GM23248 (cell line): ENCODE measurements at regions not wholly inside any gene's neighbourhood (a gene's known extent, or its start where the extent isn't known, plus 50 kb on each side); places are given as distances from the start of the nearest gene placed in this dataset.

Source experiments
- DNase-seq: peaks from one replicate; pipeline ENCODE4 v3.0.0-alpha.2; 2015
- H2AFZ ChIP-seq: fragments of 200-600 bp; sonication (generic); 2 replicates; pipeline ENCODE4 v1.6.1; 2016; ENCODE audit warnings: antibody characterized with exemption
- H3F3A ChIP-seq: fragments of 200-600 bp; sonication (generic); 2 replicates; pipeline ENCODE4 v1.6.1; 2016; ENCODE audit warnings: mild to moderate bottlenecking, antibody characterized with exemption, mixed run types; ENCODE audit not compliant: insufficient read depth
- H3K27ac ChIP-seq: fragments of 200-600 bp; sonication (generic); 2 replicates; pipeline ENCODE4 v1.5.1; 2016; ENCODE audit warnings: mild to moderate bottlenecking
- H3K27me3 ChIP-seq: fragments of 200-600 bp; sonication (generic); replicated peaks from 2 replicates; pipeline ENCODE4 v1.6.1; 2016; ENCODE audit warnings: mild to moderate bottlenecking; ENCODE audit not compliant: insufficient read depth
- H3K36me3 ChIP-seq: fragments of 200-600 bp; sonication (generic); 2 replicates; pipeline ENCODE4 v1.6.1; 2016; ENCODE audit warnings: low read depth, mild to moderate bottlenecking
- H3K4me1 ChIP-seq: fragments of 200-600 bp; sonication (generic); 2 replicates; pipeline ENCODE4 v1.6.1; 2016; ENCODE audit warnings: mild to moderate bottlenecking; ENCODE audit not compliant: insufficient read depth
- H3K4me2 ChIP-seq: fragments of 200-600 bp; sonication (generic); one replicate; pipeline ENCODE4 v1.6.1; 2016; ENCODE audit warnings: mild to moderate bottlenecking; ENCODE audit not compliant: unreplicated experiment
- H3K4me3 ChIP-seq: fragments of 200-600 bp; sonication (generic); 2 replicates; pipeline ENCODE4 v1.5.1; 2016; ENCODE audit warnings: mild to moderate bottlenecking
- H3K79me2 ChIP-seq: fragments of 200-600 bp; sonication (generic); 2 replicates; pipeline ENCODE4 v1.6.1; 2016; ENCODE audit warnings: mild to moderate bottlenecking; ENCODE audit not compliant: insufficient read depth
- H3K9ac ChIP-seq: fragments of 200-600 bp; sonication (generic); 2 replicates; pipeline ENCODE4 v1.6.1; 2016; ENCODE audit warnings: mild to moderate bottlenecking
- H3K9me2 ChIP-seq: fragments of 200-600 bp; sonication (generic); 2 replicates; pipeline ENCODE4 v1.6.1; 2016; ENCODE audit warnings: mixed run types, mild to moderate bottlenecking, moderate library complexity; ENCODE audit not compliant: insufficient read depth
- H3K9me3 ChIP-seq: fragments of 200-600 bp; sonication (generic); one replicate; pipeline ENCODE4 v1.6.1; 2017; ENCODE audit warnings: low read depth
- H4K20me1 ChIP-seq: fragments of 200-600 bp; sonication (generic); 2 replicates; pipeline ENCODE4 v1.6.0; 2016; ENCODE audit not compliant: insufficient read depth
- EZH2 ChIP-seq: fragments of 200-600 bp; sonication (generic); IDR thresholded peaks from 2 replicates; pipeline ENCODE4 v1.6.1; 2018; ENCODE audit warnings: antibody characterized with exemption, mild to moderate bottlenecking; ENCODE audit not compliant: insufficient read depth, poor library complexity, severe bottlenecking
- EZH2phosphoT487 ChIP-seq: fragments of 200-600 bp; sonication (generic); IDR thresholded peaks from 2 replicates; pipeline ENCODE4 v1.6.1; 2018; ENCODE audit warnings: antibody characterized with exemption, moderate library complexity, mild to moderate bottlenecking, low read depth; ENCODE audit not compliant: insufficient read depth
- WGBS, 2 experiments: methylation state at CpG; one replicate each; pipeline ENCODE4 v1.1.6; 2015 to 2017; ENCODE audit warnings: low lambda C conversion rate in 2 of 2, low coverage in 1 of 2; ENCODE audit errors: missing lambda C conversion rate in 2 of 2; 5-methylcytosine and 5-hydroxymethylcytosine counted together
- in situ Hi-C: fragments of 300-500 bp; cut with MboI; formaldehyde crosslinking; loops from 2 replicates; pipeline ENCODE4 v1.15.0; 2020

DNA sequence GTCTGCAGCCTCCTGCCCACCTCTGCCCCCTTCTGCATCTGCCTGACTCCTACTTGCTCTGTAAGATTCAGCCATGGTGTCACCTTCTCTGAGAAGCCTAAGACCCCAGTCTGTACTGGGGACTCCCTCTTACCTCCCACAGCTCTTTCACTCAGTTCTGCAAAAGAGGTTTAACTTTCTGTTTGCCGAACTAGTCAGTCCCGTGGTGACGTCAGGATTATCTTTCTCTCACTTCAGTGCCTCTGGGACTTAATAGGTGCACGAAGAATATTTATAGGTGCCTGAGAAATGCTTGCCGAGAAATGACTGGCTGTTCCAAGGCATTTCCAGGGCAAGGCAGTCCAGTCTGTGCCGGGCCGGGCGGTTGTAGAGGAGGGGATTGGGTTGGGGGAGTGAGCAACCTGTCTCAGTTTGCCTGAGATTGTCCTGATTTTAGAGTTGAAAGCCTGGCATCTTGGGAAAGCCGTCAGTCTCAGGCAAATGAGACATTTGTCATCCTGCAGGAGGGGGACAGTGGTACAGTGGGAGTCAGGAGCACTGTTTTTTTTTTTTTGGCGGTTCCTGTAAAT lies 227.5 kb upstream of the NPVF start:
- in situ Hi-C loops: no loop called here

DNA sequence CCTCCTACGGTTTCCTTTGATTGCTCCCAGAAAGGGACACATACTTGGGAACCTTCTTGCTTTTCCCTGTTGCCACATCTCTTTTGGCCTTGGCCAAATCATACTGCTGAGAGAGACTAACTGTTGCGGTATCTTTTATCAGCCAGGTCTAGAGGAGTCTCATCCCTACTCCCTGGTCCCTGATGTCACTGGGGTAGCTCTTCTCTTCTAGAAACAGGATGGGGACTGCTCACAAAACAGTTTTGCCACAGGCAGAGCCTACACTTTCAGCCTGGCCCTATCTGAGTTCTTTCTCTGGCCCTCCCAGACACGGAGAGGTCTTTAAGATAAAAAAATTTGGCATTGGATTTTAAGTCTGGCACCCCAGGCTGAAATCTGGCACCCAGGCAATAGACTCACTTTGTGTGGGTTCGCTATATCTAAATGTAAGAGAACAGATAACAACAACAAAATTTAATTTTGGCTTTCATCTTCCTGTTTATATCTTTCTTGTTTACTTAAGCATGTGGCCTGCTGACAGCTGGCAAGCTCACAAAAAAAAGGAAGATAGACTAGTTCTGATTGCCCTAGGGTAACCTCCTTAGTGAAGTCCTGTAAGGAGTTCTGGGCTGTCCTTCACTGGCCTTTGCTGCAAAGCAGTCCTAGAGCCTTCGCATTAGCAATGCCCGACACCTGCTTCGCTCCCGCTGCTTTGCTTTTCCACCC lies 228.3 kb upstream of the NPVF start:
- no peaks in the 10 kb centered on the region for H3F3A ChIP-seq
- 50 to 52% methylated on average over 8 of the region's 8 CpGs for WGBS, 2 experiments
- H2AFZ ChIP-seq: no peak overlapping the region
- H3K4me1 ChIP-seq: no peaks in the 10 kb centered on the region
- no peak overlapping the region for H3K27ac ChIP-seq
- H4K20me1 ChIP-seq: no peaks in the 10 kb centered on the region
- in situ Hi-C loops: no loop called here
- no peak overlapping the region for H3K4me2 ChIP-seq
- DNase-seq: no peak
- H3K79me2 ChIP-seq: no peaks in the 10 kb centered on the region
- TF ChIP-seq EZH2: no peak
- no peak for TF ChIP-seq EZH2phosphoT487
- no peaks in the 10 kb centered on the region for H3K9me2 ChIP-seq
- H3K27me3 ChIP-seq: no peaks in the 10 kb centered on the region
- no peaks in the 10 kb centered on the region for H3K36me3 ChIP-seq
- H3K9ac ChIP-seq: no peak overlapping the region
- no peak overlapping the region for H3K4me3 ChIP-seq
- no peaks in the 10 kb centered on the region for H3K9me3 ChIP-seq

More for the DNA sequence above, 227.5 kb upstream of the NPVF start:
- Histone ChIP-seq H3K9me3 (no peaks in the 10 kb centered on the region), H3K4me1 (no peaks in the 10 kb centered on the region), H3K9me2 (no peaks in the 10 kb centered on the region), H3K79me2 (no peaks in the 10 kb centered on the region), H3K27ac (no peak overlapping the region), H3K36me3 (no peaks in the 10 kb centered on the region), H3K4me3 (no peak overlapping the region), H3K4me2 (no peak overlapping the region), H3K27me3 (no peaks in the 10 kb centered on the region), H3K9ac (no peak overlapping the region), H4K20me1 (no peaks in the 10 kb centered on the region), H3F3A (no peaks in the 10 kb centered on the region), H2AFZ (no peak overlapping the region)
- 66 to 69% methylated on average over 10 of the region's 10 CpGs for WGBS, 2 experiments
- TF ChIP-seq EZH2phosphoT487: no peak
- TF ChIP-seq EZH2: no peak
- DNase-seq: no peak

DNA sequence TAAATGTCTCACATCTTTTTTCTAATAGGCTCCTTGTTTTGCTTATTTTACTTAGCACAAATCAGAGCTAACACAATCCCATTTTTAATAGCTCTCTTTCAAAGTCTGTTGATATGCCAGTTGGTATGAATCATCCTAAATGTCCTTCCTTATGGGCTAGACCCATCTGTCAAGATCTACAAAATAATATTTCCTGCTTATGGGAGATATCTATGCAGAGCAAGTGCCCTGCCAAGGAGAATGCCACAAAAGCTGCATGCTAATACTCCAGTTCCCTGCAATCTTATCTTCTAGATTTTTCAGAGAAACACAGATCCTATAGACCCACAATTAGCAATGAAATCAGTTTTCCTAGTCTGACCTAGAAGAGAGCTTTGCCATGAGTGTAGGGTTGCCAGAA lies 230.8 kb upstream of the NPVF start:
- Histone ChIP-seq H3K4me2 (no peak overlapping the region), H3K4me1 (no peaks in the 10 kb centered on the region), H3K27ac (no peak overlapping the region), H3K79me2 (no peaks in the 10 kb centered on the region), H3K36me3 (no peaks in the 10 kb centered on the region), H4K20me1 (no peaks in the 10 kb centered on the region), H3K9me3 (no peaks in the 10 kb centered on the region), H3K9me2 (no peaks in the 10 kb centered on the region), H3K4me3 (no peak overlapping the region), H2AFZ (no peak overlapping the region), H3F3A (no peaks in the 10 kb centered on the region), H3K9ac (no peak overlapping the region), H3K27me3 (no peaks in the 10 kb centered on the region)
- DNase-seq: no peak
- no peak for TF ChIP-seq EZH2phosphoT487
- no peak for TF ChIP-seq EZH2
- in situ Hi-C loops: no loop called here

DNA sequence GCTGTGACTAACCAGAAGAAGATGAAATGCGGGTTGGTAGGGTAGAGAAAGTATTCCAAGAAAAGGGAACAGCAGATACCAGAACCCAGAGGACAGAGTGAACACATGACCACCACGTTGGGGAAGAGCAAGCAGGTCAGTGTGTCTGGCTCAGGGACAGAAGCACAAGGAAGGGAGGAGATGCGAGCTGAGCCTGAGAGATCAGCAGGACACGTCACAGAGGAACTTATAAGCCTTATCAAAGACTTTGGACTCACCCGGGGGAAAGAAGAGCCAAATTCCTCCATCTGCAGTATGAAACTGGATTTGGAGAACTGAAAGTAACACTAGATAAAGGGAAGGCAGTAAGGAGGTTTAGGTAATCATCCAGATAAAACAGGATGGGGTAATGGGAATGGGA lies 232.1 kb upstream of the NPVF start:
- no peak overlapping the region for H2AFZ ChIP-seq
- H3K36me3 ChIP-seq: no peaks in the 10 kb centered on the region
- in situ Hi-C loops: no loop called here
- H3K9me3 ChIP-seq: no peaks in the 10 kb centered on the region
- no peaks in the 10 kb centered on the region for H3K4me1 ChIP-seq
- H4K20me1 ChIP-seq: no peaks in the 10 kb centered on the region
- H3K27me3 ChIP-seq: no peaks in the 10 kb centered on the region
- no peaks in the 10 kb centered on the region for H3K79me2 ChIP-seq
- no peak overlapping the region for H3K4me3 ChIP-seq
- 30 to 34% methylated on average over 5 of the region's 5 CpGs for WGBS, 2 experiments
- H3K27ac ChIP-seq: no peak overlapping the region
- no peak overlapping the region for H3K4me2 ChIP-seq
- H3K9ac ChIP-seq: no peak overlapping the region
- TF ChIP-seq EZH2 (no peak), EZH2phosphoT487 (no peak)
- no peaks in the 10 kb centered on the region for H3F3A ChIP-seq
- H3K9me2 ChIP-seq: no peaks in the 10 kb centered on the region
- DNase-seq: no peak
